OCI-M2 (cell line): ENCODE measurements at regions not wholly inside any gene's neighbourhood (a gene's known extent, or its start where the extent isn't known, plus 50 kb on each side); places are given as distances from the start of the nearest gene placed in this dataset.

ENCODE experiments used
- DNase-seq: peaks from one replicate; lab custom pipeline; 2025; ENCODE audit not compliant: unreplicated experiment; lab: John Stamatoyannopoulos, UW

DNA sequence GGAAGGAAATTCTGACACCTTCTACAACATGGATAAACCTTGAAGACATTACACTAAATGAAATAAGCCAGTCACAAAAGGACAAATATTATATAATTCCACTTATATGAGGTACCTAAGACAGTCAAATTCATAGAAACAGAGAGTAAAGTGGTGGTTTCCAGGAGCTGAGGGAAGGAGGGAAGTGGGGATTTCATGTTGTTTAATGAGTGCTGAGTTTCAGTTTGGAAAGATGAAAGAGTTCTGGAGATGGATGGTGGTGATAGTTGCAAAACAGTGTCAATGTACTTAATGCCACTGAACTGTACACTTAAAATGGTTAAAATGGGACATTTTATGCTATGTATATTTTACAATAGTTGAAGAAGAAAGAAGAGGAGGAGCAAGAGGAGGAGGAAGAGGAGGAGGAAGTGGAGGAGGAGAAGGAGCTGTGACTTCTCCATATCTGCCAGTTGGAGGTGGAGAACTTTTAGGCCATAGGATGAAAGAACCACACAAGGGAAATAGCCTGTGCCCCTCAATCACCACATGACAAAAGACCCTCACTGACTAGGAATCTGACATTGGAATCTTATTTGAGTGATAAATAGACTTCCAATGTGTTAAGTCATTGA is 55.3 kb upstream of the LGALSL start:
- DNase-seq, result no peak

DNA sequence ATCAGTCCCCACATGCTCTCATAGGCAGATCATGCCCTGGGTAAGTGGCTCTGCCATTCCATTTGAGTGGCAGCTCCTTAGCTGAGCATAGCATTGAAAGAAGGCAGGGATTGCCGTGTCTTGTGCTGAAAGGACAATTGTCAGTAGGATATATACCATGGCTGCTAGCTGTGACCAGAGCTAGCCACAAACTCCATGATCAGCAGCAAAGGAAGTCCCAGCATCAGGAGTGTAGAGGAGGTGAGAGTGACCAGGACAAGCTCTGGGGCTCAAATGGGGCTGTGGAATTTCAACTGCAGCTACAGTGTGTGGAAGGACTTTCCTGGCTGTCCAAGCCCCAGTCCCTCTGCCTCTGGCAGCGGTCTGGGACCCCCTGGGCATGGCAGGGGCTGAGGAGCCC is 54.4 kb upstream of the LGALSL start:
- no peak for DNase-seq

DNA sequence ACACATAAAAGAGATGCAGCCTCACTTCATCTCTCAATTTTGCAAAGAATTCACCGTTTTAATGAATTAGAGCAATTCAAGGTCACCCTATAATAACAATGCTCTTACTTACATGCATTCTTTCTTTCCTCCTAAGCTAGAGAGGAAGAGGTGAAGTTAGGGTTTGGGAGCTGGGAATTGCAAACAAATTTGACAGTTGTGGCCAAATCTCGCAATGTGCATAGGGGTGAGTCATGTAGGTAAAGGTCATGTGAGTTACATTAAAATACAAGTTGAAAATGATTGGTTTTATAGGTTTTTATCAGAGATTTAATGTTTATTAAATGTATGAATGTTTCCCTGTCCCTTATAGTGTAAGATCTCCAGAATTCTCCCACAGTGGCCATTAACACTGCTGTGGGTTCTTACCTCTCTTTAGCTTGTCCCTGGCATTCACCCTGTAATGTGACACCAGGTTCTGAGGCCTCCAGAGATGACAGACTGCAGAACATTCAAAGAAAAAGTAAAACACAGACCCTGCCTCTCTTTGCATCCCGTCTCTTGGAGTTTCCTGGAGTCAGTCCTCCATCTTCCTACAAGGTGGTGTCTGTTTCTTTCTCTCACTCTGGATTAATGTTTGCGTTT is 53.7 kb upstream of the LGALSL start:
- no peak for DNase-seq

DNA sequence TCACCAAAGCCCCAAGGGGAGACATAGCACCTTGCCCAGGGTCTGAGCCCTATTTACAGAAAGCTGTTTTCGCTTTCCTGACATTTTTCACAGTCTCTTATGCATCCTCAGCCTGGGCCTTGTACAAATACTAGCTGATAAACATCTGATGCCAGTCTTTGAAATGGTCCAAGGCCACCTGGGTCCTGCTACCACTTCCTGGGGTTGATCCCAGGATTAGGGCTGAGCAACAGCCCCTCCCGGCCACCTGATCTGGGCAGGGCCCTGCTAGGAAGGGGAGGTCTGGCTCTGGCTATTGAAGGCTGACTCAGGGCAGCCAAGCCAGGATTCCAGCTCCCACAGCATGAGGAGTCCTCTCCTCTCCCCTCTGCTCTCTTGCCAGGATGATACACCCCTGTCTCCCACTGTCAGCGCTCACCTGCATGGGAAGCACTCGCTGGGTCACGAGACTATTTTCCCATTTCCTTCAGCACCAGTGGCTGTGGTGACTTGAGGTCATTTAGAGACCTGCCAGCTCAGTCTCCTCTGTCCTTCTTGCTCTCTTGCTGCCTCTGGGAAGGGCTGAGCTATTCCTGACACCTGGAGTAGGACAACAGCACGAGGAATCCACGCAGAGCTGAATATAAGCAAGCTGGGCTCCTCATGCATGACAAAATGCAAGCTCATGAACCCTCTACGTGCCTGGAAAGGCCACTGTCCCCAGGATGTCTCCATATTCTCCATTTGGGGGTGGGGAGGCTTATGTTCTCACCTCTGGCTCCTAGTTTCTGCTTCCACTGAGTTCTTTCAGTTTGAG is 53.0 kb upstream of the LGALSL start:
- DNase-seq, result no peak

DNA sequence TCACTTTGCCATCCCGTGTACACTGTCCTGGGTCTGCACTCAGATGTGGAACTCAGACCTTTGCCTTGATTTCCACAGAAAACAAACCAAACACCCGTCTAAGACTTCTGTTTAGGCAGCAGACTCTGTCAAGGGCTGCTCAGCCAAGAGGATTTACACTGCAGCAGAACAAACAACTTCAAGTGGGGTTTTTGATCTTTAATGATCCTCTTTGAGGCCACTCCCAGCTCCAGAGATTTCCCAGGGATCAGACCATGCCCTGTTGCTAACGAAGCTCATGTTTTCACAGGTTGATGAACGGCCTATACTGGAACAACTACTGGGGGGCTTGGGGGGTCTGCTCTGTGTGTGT is 52.5 kb upstream of the LGALSL start:
- DNase-seq, result no peak

DNA sequence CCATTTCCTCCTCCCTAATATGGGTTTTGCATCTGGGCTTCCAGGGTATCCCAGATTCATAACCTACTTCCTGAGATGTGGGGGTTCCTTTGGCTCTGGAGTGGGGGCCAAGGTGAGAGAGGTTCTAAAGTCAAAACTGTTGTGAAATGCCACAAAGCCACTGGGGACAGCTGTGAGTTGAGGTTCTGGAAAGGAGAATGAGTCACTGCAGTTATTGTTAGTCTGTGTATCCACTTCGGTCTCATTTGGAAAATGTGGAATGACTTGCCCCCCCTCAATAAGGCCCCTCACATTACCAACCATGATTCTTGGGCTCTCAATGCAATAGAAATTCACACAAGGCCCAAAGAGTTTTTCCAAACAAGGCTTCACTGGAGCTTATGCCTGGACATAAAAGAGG is 51.1 kb upstream of the LGALSL start:
- no peak for DNase-seq

DNA sequence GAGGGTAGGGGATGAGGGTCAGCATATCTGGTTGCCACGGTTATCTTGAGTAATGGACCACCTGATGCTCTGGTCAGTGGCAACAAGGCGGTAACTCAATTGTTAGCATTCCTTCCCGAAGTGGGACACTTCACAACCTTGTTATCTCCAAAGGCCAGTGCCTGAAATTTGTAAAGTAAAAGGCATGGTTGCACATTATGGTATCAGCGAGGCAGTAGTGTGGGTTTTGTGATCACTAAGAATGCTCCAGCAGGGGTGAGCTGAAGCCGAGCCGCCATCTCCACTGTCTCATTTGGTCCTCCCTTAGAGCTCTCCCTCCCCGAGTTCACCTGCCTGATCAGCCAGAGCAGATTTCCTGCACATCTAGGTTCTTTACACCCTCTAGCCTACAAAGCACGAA is 50.5 kb upstream of the LGALSL start:
- no peak for DNase-seq

DNA sequence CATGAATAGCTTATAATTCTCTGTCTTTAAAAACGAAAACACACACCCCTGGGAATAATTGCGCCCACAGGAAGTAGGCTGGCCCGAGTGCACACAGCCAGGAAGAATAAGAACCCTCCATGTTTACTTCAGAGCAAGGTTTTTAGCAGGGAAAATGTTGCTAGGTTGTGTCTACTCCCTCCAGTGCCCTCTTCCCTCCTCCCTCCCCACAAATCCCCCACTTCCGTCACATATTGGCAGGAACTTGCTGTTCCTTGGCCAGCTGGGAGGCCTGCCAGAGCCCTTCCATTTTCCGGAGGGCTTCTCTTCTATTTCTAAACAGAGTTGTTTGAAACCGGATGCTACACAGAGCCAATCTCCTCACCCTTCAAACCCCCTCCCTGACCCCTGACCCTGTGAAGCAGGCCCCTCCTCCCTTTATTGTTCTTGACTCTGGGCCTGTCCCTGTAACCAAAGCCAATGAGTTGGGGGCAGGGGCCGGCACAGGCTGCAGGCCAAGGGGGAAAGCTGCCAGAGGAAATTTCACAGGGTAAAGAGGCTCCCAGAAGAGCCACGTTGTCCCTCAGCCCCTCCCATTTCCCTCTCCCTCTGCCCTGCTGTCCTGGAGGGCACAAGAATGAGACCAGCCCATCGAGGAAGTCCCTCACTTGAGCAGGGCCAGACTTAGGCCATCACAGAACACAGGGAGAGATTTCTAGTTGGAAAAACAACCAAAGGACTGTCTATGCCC is 49.8 kb upstream of the LGALSL start:
- no peak for DNase-seq
